Keratinocyte (primary cell): ENCODE measurements at regions not wholly inside any gene's neighbourhood (a gene's known extent, or its start where the extent isn't known, plus 50 kb on each side); places are given as distances from the start of the nearest gene placed in this dataset.

Experiments used
- DNase-seq: peaks from one replicate; pipeline ENCODE4 v3.0.0-alpha.2; 2011; ENCODE audit warnings: low read depth, missing footprints, low spot score
- FAIRE-seq: peaks from 2 replicates; lab custom pipeline; 2011; peaks lifted over from hg19 to GRCh38; lab: Jason Lieb, UNC
- H2AFZ ChIP-seq: 2 replicates; pipeline ENCODE4 v1.6.0; 2012; ENCODE audit warnings: low read length, control low read depth, inconsistent platforms; ENCODE audit not compliant: control insufficient read depth
- H3K27ac ChIP-seq: 2 replicates; pipeline ENCODE4 v1.5.1; 2011; ENCODE audit warnings: low read length; ENCODE audit not compliant: control insufficient read depth, insufficient read depth
- H3K27me3 ChIP-seq: 3 replicates; pipeline ENCODE4 v1.6.0; 2011; ENCODE audit warnings: low read length; ENCODE audit not compliant: control insufficient read depth, insufficient read depth; ENCODE audit errors: extremely low read depth
- H3K36me3 ChIP-seq, 2 experiments: 2 replicates in 1 of 2; 3 replicates in 1 of 2; pipeline ENCODE4 v1.5.1; 2011; ENCODE audit warnings: low read length in 2 of 2, mild to moderate bottlenecking in 1 of 2; ENCODE audit not compliant: control insufficient read depth in 2 of 2, insufficient read depth in 2 of 2; ENCODE audit errors: extremely low read depth in 1 of 2
- H3K4me1 ChIP-seq: 3 replicates; pipeline ENCODE4 v1.5.1; 2011; ENCODE audit warnings: low read length; ENCODE audit not compliant: control insufficient read depth, insufficient read depth; ENCODE audit errors: extremely low read depth
- H3K4me2 ChIP-seq: 3 replicates; pipeline ENCODE4 v1.6.0; 2011; ENCODE audit warnings: low read depth, low read length; ENCODE audit not compliant: control insufficient read depth, insufficient read depth; ENCODE audit errors: extremely low read depth
- H3K4me3 ChIP-seq, 3 experiments: fragments of 200-600 bp in 1 of 3; sonication (generic) in 1 of 3; 2 replicates in 2 of 3; 3 replicates in 1 of 3; pipeline ENCODE4 v1.5.1; 2011 to 2016; ENCODE audit warnings: low read length in 3 of 3, mild to moderate bottlenecking in 3 of 3, control low read depth in 2 of 3, inconsistent platforms in 1 of 3, low read depth in 1 of 3, mixed read lengths in 1 of 3, mixed run types in 1 of 3, moderate library complexity in 1 of 3; ENCODE audit not compliant: control insufficient read depth in 2 of 3, insufficient read depth in 2 of 3; ENCODE audit errors: extremely low read depth in 1 of 3
- H3K79me2 ChIP-seq: 2 replicates; pipeline ENCODE4 v1.6.0; 2012; ENCODE audit warnings: low read length; ENCODE audit not compliant: control insufficient read depth, insufficient read depth
- H3K9ac ChIP-seq: 3 replicates; pipeline ENCODE4 v1.6.0; 2011; ENCODE audit warnings: low read length; ENCODE audit not compliant: control insufficient read depth, insufficient read depth; ENCODE audit errors: extremely low read depth
- H3K9me1 ChIP-seq: 3 replicates; pipeline ENCODE4 v1.6.0; 2011; ENCODE audit warnings: low read length; ENCODE audit not compliant: control insufficient read depth, insufficient read depth; ENCODE audit errors: extremely low read depth
- H3K9me3 ChIP-seq: 2 replicates; pipeline ENCODE4 v1.5.1; 2012; ENCODE audit warnings: low read depth, low read length; ENCODE audit not compliant: control insufficient read depth
- H4K20me1 ChIP-seq: 3 replicates; pipeline ENCODE4 v1.6.0; 2011; ENCODE audit warnings: low read length; ENCODE audit not compliant: control insufficient read depth, insufficient read depth; ENCODE audit errors: extremely low read depth
- EZH2 ChIP-seq: IDR thresholded peaks from one replicate; pipeline ENCODE4 v1.6.1; 2012; ENCODE audit warnings: inconsistent platforms, mild to moderate bottlenecking, low read length, moderate library complexity
- dilution Hi-C: fragments of 300-500 bp; cut with MboI; formaldehyde crosslinking; loops from one replicate; pipeline ENCODE4 v1.7.0; 2020; ENCODE audit warnings: low sequenced_read_pairs; ENCODE audit not compliant: extremely low pct_ligation_motif_present
- TF ChIP-seq, protein P1 (sequence below), 3 experiments: IDR thresholded peaks in 1 of 3; conservative IDR thresholded peaks in 1 of 3; optimal IDR thresholded peaks in 1 of 3; 2 replicates in 2 of 3; 3 replicates in 1 of 3; pipeline versions ENCODE3 to v1.5.1; 2011; ENCODE audit warnings: low read length in 3 of 3, mild to moderate bottlenecking in 3 of 3, moderate library complexity in 2 of 3, control low read depth in 1 of 3, inconsistent platforms in 1 of 3; ENCODE audit not compliant: insufficient read depth in 2 of 3; ENCODE audit errors: extremely low read depth in 1 of 3

DNA sequence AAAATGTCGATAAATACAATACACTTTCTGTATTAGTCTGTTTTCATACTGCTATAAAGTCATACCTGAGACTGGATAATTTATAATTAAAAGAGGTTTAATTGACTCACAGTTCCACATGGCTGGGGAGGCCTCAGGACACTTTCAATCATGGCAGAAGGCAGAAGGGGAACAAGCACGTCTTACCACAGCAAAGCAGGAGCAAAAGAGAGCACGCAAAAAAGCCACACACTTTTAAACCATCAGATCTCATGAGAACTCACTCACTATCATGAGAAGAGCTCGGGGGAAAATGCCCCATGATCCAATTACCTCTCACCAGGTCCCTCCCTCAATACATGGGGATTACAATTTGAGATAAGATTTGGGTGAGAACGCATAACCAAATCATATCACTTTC, 256.7 kb downstream of the ANAPC1 start:
- DNase-seq, result no peak
- no peak overlapping the region for H3K4me3 ChIP-seq
- H3K27ac ChIP-seq, result no peak overlapping the region
- no peaks in the 10 kb centered on the region for H3K36me3 ChIP-seq
- no peak overlapping the region for H3K4me2 ChIP-seq
- FAIRE-seq, result no peak
- no peaks in the 10 kb centered on the region for H4K20me1 ChIP-seq
- H2AFZ ChIP-seq, result no peak overlapping the region
- dilution Hi-C loops, result no loop called here
- no peaks in the 10 kb centered on the region for H3K9me3 ChIP-seq
- peaks cover 9% of the 10 kb centered on the region for H3K4me1 ChIP-seq
- no peak for TF ChIP-seq EZH2
- TF ChIP-seq, protein P1, sequence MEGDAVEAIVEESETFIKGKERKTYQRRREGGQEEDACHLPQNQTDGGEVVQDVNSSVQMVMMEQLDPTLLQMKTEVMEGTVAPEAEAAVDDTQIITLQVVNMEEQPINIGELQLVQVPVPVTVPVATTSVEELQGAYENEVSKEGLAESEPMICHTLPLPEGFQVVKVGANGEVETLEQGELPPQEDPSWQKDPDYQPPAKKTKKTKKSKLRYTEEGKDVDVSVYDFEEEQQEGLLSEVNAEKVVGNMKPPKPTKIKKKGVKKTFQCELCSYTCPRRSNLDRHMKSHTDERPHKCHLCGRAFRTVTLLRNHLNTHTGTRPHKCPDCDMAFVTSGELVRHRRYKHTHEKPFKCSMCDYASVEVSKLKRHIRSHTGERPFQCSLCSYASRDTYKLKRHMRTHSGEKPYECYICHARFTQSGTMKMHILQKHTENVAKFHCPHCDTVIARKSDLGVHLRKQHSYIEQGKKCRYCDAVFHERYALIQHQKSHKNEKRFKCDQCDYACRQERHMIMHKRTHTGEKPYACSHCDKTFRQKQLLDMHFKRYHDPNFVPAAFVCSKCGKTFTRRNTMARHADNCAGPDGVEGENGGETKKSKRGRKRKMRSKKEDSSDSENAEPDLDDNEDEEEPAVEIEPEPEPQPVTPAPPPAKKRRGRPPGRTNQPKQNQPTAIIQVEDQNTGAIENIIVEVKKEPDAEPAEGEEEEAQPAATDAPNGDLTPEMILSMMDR (optimal IDR thresholded peaks at IDR 0.05 in 1 of 3, IDR thresholded peaks at IDR 0.05 in 1 of 3, conservative IDR thresholded peaks at IDR 0.05 in 1 of 3; ENCODE audit: extremely low read depth in 1 of 3, insufficient read depth in 2 of 3, low read length in 3 of 3), result no peak
- no peak overlapping the region for H3K9ac ChIP-seq
- H3K27me3 ChIP-seq, result no peaks in the 10 kb centered on the region
- no peaks in the 10 kb centered on the region for H3K9me1 ChIP-seq
- no peaks in the 10 kb centered on the region for H3K79me2 ChIP-seq

DNA sequence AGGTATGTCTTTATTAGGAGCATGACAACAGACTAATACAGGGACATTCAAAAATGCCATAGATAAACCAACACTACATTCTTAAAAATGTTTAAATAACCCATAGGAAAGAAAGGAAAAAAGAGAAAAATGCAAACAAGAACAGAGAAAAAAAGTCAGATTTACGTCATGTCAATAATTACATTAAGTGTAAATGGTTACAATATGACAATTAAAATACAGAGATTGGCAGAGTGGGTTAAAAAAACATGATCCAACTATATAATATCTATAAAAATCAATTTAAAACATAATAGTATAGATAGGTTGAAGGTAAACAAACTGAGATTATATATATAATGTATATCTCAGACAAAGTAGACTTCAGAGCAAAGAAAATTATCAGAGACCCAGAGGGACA, 255.8 kb downstream of the ANAPC1 start:
- DNase-seq (no peak), FAIRE-seq (no peak)
- Histone ChIP-seq H3K27ac (no peak overlapping the region), H3K9ac (no peak overlapping the region), H3K4me2 (no peak overlapping the region), H3K9me1 (no peaks in the 10 kb centered on the region), H3K36me3 (no peaks in the 10 kb centered on the region), H3K27me3 (no peaks in the 10 kb centered on the region), H3K9me3 (no peaks in the 10 kb centered on the region), H3K4me1 (no peaks in the 10 kb centered on the region), H2AFZ (no peak overlapping the region), H3K79me2 (no peaks in the 10 kb centered on the region), H3K4me3 (no peak overlapping the region), H4K20me1 (no peaks in the 10 kb centered on the region)
- dilution Hi-C loops, result no loop called here
- TF ChIP-seq, protein P1 (optimal IDR thresholded peaks at IDR 0.05 in 1 of 3, IDR thresholded peaks at IDR 0.05 in 1 of 3, conservative IDR thresholded peaks at IDR 0.05 in 1 of 3; ENCODE audit: extremely low read depth in 1 of 3, insufficient read depth in 2 of 3, low read length in 3 of 3), result no peak
- TF ChIP-seq EZH2, result no peak
